SU-DHL-6 (cell line): ENCODE measurements at regions not wholly inside any gene's neighbourhood (a gene's known extent, or its start where the extent isn't known, plus 50 kb on each side); places are given as distances from the start of the nearest gene placed in this dataset.

Experiments
- EZH2phosphoT487 ChIP-seq: fragments of 200-600 bp; sonication (generic), shearing (Covaris generic); conservative IDR thresholded peaks from 2 replicates; pipeline ENCODE4 v1.6.1; 2018; ENCODE audit warnings: mild to moderate bottlenecking, antibody characterized with exemption, low read length, moderate library complexity, mixed read lengths
- TF ChIP-seq, protein P1 (sequence below): fragments of 200-600 bp; sonication (generic); IDR thresholded peaks from one replicate; pipeline ENCODE4 v1.5.1; 2017; ENCODE audit warnings: antibody characterized with exemption, mild to moderate bottlenecking, low read length, moderate library complexity; ENCODE audit not compliant: insufficient read depth, poor library complexity, severe bottlenecking

GRCh38 chr13:29906432-29907011 is 56.1 kb upstream of the UBL3 start:
- TF ChIP-seq, protein P1, sequence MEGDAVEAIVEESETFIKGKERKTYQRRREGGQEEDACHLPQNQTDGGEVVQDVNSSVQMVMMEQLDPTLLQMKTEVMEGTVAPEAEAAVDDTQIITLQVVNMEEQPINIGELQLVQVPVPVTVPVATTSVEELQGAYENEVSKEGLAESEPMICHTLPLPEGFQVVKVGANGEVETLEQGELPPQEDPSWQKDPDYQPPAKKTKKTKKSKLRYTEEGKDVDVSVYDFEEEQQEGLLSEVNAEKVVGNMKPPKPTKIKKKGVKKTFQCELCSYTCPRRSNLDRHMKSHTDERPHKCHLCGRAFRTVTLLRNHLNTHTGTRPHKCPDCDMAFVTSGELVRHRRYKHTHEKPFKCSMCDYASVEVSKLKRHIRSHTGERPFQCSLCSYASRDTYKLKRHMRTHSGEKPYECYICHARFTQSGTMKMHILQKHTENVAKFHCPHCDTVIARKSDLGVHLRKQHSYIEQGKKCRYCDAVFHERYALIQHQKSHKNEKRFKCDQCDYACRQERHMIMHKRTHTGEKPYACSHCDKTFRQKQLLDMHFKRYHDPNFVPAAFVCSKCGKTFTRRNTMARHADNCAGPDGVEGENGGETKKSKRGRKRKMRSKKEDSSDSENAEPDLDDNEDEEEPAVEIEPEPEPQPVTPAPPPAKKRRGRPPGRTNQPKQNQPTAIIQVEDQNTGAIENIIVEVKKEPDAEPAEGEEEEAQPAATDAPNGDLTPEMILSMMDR = no peak
- TF ChIP-seq EZH2phosphoT487 = no peak
